ENCODE measurements at regions not wholly inside any gene's neighbourhood (a gene's known extent, or its start where the extent isn't known, plus 50 kb on each side); places are given as distances from the start of the nearest gene placed in this dataset.
"Not testable (repeated sequence)": the region's sequence is repeated elsewhere in the genome, so short reads cannot be mapped to it uniquely, and the experiment has no call there.

DNA sequence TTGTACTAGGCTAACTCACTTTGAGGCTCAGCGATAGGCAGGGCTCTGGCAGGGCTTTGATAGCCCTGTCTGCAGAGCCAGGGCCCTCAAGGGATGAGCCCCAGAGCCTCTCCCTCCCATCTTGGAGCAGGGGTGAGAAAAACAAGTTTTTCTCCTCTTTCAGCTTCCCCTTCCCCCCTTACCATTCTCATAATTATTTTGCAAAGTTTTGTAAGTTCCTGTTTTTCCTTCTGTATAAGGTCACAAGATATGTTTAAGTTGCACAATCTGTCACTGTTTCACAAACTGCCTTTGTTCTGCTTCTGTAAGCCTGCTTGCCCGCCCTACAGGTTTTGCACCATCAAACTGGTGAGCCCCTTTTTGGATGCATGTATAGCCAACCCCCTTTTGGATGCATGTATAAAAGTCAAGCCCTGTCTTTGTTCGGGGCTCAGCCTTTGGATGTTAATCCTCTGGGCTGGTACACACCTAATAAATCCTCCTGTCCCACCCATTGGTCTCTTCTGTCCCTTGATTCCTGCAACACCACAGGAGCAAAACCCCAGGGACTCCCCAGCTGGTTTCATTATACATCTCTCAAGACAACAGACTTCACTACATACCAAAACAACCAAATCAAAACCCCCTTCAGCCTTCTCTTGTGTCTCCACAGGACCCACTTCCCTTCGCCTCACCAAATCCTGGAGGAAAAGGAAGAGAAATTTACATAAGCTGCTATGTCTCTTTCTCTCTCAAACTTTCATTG is 52.5 kb upstream of the RESF1 start:
- no peaks in the 10 kb centered on the region for H3K4me1 ChIP-seq (ENCODE audit: control insufficient read depth, insufficient read depth, low read length)
- 86% methylated on average over 2 of the region's 4 CpGs for WGBS (ENCODE audit: insufficient coverage)
- DNase-seq = peak; percentile 38
- H3K27ac ChIP-seq (ENCODE audit: low read length) = no peak overlapping the region
- H3K4me3 ChIP-seq (ENCODE audit: low read length) = no peak overlapping the region
- H3K9me3 ChIP-seq (replicated peaks; ENCODE audit: control insufficient read depth, low read depth, low read length) = peaks cover 17% of the 10 kb centered on the region
- no peaks in the 10 kb centered on the region for H3K36me3 ChIP-seq (ENCODE audit: control insufficient read depth, insufficient read depth, low read length)
- no peaks in the 10 kb centered on the region for H3K27me3 ChIP-seq (ENCODE audit: control insufficient read depth, insufficient read depth, low read length)

DNA sequence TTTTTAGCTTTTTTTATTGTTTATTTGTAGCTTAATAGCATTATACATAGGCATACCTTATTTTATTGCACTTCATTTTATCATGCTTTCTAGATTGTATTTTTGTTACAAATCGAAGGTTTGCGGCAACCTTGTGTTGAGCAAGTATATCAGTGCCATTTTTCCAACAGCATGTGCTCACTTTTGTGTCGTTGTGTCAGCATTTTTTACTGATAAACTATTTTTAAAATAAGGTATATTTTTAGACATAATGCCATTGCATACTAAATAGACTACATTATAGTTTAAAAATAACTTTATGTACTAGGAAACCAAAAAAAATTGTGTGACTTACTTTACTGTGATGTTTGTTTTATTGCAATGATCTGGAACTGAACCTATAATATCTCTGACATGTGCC is 56.2 kb upstream of the RESF1 start:
- no peaks in the 10 kb centered on the region for H3K36me3 ChIP-seq (ENCODE audit: control insufficient read depth, insufficient read depth, low read length)
- WGBS (ENCODE audit: insufficient coverage) = no CpG with 5 or more reads among the region's 3 CpGs

DNA sequence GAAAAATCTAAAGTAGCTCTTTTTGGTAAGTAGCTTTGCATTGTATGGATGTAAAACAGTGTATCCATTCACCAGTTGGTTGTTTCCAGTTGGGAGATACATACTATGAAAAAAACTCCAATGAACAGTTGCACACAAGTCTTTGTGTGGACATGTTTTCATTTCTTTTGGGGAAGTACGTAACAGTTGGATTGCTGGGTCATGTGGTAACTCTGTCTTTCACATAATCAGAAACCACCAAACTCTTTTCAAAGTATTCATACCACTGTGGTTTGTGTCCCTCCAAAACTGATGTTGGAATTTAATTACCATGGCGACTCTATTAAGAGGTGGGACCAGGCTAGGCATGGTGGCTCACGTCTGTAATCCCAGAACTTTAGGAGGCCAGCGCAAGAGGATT is 58.9 kb upstream of the RESF1 start:
- Histone ChIP-seq H3K27ac (ENCODE audit: low read length) (no peak overlapping the region), H3K4me3 (ENCODE audit: low read length) (no peak overlapping the region), H3K36me3 (ENCODE audit: control insufficient read depth, insufficient read depth, low read length) (no peaks in the 10 kb centered on the region), H3K9me3 (replicated peaks; ENCODE audit: control insufficient read depth, low read depth, low read length) (no peaks in the 10 kb centered on the region), H3K27me3 (ENCODE audit: control insufficient read depth, insufficient read depth, low read length) (no peaks in the 10 kb centered on the region), H3K4me1 (ENCODE audit: control insufficient read depth, insufficient read depth, low read length) (peaks cover 4% of the 10 kb centered on the region)
- WGBS (ENCODE audit: insufficient coverage) = 93% methylated on average over 2 of the region's 4 CpGs
- no peak for DNase-seq

More for the DNA sequence above, 56.2 kb upstream of the RESF1 start:
- no peaks in the 10 kb centered on the region for H3K27me3 ChIP-seq (ENCODE audit: control insufficient read depth, insufficient read depth, low read length)
- no peak overlapping the region for H3K4me3 ChIP-seq (ENCODE audit: low read length)
- no peak for DNase-seq
- peaks cover 13% of the 10 kb centered on the region for H3K9me3 ChIP-seq (replicated peaks; ENCODE audit: control insufficient read depth, low read depth, low read length)
- H3K27ac ChIP-seq (ENCODE audit: low read length) = no peak overlapping the region
- no peaks in the 10 kb centered on the region for H3K4me1 ChIP-seq (ENCODE audit: control insufficient read depth, insufficient read depth, low read length)

DNA sequence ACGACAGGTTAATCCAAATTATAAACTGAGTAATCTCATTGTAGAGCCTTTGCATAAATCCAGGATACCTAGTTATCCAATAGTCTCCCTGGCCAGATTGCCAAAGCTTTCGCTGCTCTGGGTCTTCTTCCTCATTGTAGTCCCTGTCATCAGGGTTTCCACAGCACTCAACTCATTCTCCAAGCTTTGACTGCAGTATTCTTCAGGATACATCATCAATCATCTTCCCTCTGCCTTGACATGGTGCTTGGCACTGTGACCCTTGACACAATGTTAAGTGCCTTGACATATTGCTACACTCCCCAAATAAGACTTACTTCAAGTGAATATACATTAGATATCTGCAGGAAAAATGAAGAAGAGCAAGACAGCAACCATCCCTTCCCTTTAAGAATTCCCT is 60.1 kb upstream of the RESF1 start:
- Histone ChIP-seq H3K4me3 (ENCODE audit: low read length) (no peak overlapping the region), H3K36me3 (ENCODE audit: control insufficient read depth, insufficient read depth, low read length) (no peaks in the 10 kb centered on the region), H3K27me3 (ENCODE audit: control insufficient read depth, insufficient read depth, low read length) (no peaks in the 10 kb centered on the region), H3K9me3 (replicated peaks; ENCODE audit: control insufficient read depth, low read depth, low read length) (no peaks in the 10 kb centered on the region), H3K4me1 (ENCODE audit: control insufficient read depth, insufficient read depth, low read length) (peaks cover 4% of the 10 kb centered on the region), H3K27ac (ENCODE audit: low read length) (no peak overlapping the region)
- 83% methylated on average over 2 of the region's 2 CpGs for WGBS (ENCODE audit: insufficient coverage)
- DNase-seq = no peak

DNA sequence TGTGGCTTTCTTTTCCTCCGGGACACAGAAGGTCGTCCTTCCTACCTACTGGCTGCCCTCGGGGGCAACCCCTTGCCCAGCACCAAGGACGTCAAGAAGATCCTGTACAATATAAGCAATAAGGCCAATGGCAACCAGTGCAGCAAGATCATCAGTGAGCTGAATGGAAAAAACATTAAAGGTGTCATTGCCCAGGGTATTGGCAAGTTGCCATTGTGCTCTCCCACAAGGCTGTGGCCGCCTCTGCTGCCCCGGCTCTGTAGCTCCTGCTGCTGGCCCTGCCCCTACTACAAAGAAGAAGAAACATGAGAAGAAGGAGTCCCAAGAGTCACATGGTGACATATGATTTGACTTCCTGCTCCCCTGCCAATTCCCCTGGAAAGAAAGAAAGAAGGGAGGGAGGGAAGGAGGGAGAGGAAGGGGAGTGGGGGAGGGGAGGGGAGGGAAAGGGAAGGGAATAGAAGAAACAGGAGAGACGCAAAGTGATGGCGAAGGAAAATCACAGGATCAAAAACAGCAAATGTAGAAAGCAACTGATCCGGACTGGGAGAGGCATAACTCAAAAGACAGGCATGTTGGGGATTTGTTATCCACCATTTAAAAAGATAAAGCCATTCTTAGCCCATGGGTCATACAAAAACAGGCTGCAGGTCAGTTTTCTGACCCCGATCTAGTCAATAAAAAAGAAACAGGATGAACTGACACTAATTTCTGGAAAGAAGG is 61.3 kb upstream of the RESF1 start:
- peaks cover 4% of the 10 kb centered on the region for H3K4me1 ChIP-seq (ENCODE audit: control insufficient read depth, insufficient read depth, low read length)
- peak; percentile 43 for DNase-seq

DNA sequence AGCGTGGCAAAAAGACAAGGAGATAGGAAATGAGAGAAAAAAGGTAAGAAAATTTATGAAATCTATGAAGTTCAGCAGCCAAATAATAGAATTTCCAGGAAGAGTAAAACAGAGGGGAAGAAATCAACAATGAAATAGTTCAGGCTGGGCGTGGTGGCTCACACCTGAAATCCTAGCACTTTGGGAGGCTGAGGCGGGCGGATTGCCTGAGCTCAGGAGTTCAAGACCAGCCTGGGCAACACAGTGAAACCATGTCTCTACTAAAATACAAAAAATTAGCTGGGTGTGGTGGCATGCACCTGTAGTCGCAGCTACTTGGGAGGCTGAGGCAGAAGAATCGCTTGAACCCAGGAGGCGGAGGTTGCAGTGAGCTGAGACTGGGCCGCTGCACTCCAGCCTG is 62.1 kb upstream of the RESF1 start:
- not testable (repeated sequence) for H3K4me3 ChIP-seq (ENCODE audit: low read length); DNase-seq; H3K27ac ChIP-seq (ENCODE audit: low read length); H3K27me3 ChIP-seq (ENCODE audit: control insufficient read depth, insufficient read depth, low read length); H3K9me3 ChIP-seq (replicated peaks; ENCODE audit: control insufficient read depth, low read depth, low read length); H3K36me3 ChIP-seq (ENCODE audit: control insufficient read depth, insufficient read depth, low read length); H3K4me1 ChIP-seq (ENCODE audit: control insufficient read depth, insufficient read depth, low read length)
- WGBS (ENCODE audit: insufficient coverage) = 92% methylated on average over 3 of the region's 8 CpGs

More for the DNA sequence above, 61.3 kb upstream of the RESF1 start:
- no peak overlapping the region for H3K4me3 ChIP-seq (ENCODE audit: low read length)
- H3K36me3 ChIP-seq (ENCODE audit: control insufficient read depth, insufficient read depth, low read length) = no peaks in the 10 kb centered on the region
- no peaks in the 10 kb centered on the region for H3K9me3 ChIP-seq (replicated peaks; ENCODE audit: control insufficient read depth, low read depth, low read length)
- H3K27ac ChIP-seq (ENCODE audit: low read length) = no peak overlapping the region
- H3K27me3 ChIP-seq (ENCODE audit: control insufficient read depth, insufficient read depth, low read length) = no peaks in the 10 kb centered on the region
- whole genome bisulfite sequencing (ENCODE audit: insufficient coverage) = 40% methylated on average over 3 of the region's 10 CpGs

DNA sequence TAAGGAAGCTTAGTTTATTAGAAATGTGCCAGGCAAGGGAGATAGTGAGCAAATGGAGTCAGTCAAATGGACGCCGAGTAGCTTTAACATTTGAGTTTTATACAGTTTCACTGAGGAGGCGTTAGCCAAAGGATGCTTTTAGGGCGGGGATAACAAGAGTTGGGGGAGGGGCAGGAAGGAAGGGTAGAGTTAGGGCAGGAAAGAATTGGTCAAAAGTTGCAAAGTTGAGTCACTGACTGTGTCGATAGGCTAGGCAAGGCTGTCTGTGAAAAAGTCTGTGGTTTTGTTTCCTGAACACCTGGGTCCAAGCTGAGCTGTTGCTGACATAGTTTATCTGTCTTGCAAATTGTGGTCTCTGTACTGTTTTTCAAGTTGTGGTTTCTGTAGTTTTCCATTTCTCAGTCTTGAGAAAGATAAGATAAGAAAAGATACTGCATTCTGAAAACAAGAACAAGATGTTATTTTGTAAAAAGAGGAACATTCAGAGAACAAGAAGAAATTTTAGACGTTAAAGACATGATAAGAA is 62.6 kb upstream of the RESF1 start:
- 56% methylated on average over 6 of the region's 6 CpGs for WGBS (ENCODE audit: insufficient coverage)
- Histone ChIP-seq H3K27me3 (ENCODE audit: control insufficient read depth, insufficient read depth, low read length) (no peaks in the 10 kb centered on the region), H3K9me3 (replicated peaks; ENCODE audit: control insufficient read depth, low read depth, low read length) (no peaks in the 10 kb centered on the region), H3K27ac (ENCODE audit: low read length) (no peak overlapping the region), H3K36me3 (ENCODE audit: control insufficient read depth, insufficient read depth, low read length) (no peaks in the 10 kb centered on the region), H3K4me1 (ENCODE audit: control insufficient read depth, insufficient read depth, low read length) (peaks cover 4% of the 10 kb centered on the region), H3K4me3 (ENCODE audit: low read length) (no peak overlapping the region)
- peak; percentile 26 for DNase-seq

DNA sequence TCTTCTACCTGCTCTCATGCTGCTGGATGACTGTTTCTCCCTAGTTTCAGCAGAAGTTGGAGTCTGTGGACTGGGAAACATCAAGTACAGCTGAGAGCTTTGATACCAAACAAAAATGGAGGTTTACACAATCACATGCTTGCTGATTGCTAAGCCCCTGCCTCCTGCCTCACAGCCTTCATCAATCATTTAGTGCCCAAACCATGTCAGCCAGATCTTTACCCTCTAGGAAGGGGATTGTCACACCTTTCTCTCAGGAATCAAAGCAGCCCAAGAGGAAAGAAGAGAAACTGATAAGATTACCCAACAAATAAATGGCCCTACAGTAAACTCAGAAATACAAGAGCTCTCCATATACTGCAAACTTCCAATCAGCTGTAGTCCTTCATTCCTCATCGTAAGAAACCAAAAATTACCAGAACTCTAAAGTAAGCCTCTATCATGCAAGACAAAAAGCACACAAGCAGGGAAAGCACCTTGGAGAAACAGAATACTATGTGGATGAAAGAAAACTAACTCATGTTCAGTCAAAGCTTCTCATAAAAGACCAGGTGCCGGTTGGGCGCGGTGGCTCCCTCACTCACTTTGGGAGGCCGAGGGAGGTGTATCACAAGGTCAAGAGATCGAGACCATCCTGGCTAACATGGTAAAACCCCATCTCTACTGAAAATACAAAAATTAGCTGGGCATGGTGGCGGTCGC is 63.6 kb upstream of the RESF1 start:
- no peak for DNase-seq
- no peak overlapping the region for H3K27ac ChIP-seq (ENCODE audit: low read length)
- H3K27me3 ChIP-seq (ENCODE audit: control insufficient read depth, insufficient read depth, low read length) = no peaks in the 10 kb centered on the region
- no peak overlapping the region for H3K4me3 ChIP-seq (ENCODE audit: low read length)
- H3K36me3 ChIP-seq (ENCODE audit: control insufficient read depth, insufficient read depth, low read length) = no peaks in the 10 kb centered on the region
- no peaks in the 10 kb centered on the region for H3K9me3 ChIP-seq (replicated peaks; ENCODE audit: control insufficient read depth, low read depth, low read length)
- WGBS (ENCODE audit: insufficient coverage) = no CpG with 5 or more reads among the region's 8 CpGs
- peaks cover 4% of the 10 kb centered on the region for H3K4me1 ChIP-seq (ENCODE audit: control insufficient read depth, insufficient read depth, low read length)

DNA sequence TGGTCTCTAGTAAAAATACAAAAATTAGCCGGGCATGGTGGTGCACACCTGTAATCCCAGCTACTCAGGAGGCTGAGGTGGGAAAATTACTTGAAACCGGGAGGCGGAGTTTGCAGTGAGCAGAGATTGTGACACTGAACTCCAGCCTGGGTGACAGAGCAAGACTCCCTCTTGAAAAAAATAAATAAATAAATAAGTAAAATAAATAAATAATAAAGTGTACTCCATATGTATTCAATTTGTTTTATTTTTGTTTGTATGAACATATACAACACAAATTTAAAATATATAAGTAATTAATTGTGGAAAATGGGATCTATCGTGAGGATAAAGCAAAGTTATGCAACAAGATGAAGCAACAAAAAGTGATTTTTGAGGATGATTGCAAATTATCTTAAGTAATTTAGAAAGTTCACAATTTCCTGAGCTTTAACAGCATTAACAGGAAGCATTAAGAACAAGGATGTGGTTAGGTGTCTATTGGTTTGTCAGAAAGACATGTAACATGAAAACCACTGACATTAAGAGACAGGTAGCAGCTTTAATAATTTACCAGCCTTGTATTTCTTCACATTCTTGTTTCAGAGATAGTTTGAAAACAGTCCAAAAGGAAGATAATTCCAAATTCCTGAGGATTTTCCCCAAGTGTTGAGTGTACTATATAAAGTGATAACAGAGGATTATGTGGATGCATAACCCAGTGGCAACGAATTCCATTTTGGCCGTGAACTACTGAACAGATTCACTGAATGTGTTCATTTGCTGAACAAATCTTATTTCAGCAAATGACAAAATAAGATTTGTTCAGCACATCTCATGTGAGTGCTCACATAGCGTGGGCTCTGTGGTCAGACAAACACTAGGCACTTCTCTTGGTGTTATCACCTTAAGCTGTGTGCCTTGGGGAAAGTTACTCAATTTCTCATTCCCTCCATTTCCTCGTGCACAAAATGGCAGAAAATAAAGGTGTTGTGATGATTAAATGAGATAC is 68.6 kb upstream of the RESF1 start:
- Histone ChIP-seq H3K27me3 (ENCODE audit: control insufficient read depth, insufficient read depth, low read length) (no peaks in the 10 kb centered on the region), H3K9me3 (replicated peaks; ENCODE audit: control insufficient read depth, low read depth, low read length) (no peaks in the 10 kb centered on the region), H3K27ac (ENCODE audit: low read length) (no peak overlapping the region), H3K4me1 (ENCODE audit: control insufficient read depth, insufficient read depth, low read length) (no peaks in the 10 kb centered on the region), H3K4me3 (ENCODE audit: low read length) (no peak overlapping the region), H3K36me3 (ENCODE audit: control insufficient read depth, insufficient read depth, low read length) (no peaks in the 10 kb centered on the region)
- no peak for DNase-seq
- WGBS (ENCODE audit: insufficient coverage) = 82% methylated on average over 2 of the region's 8 CpGs

All from muscle of leg (tissue), 3 donors.